ENCODE measurements at regions not wholly inside any gene's neighbourhood (a gene's known extent, or its start where the extent isn't known, plus 50 kb on each side); places are given as distances from the start of the nearest gene placed in this dataset.

GRCh38 chr15:46795685-46796084 lies 921.6 kb upstream of the SEMA6D start (continued):
- no peak for TF ChIP-seq ZFX (IDR thresholded peaks at IDR 0.05)

- TF ChIP-seq EZH2 (IDR thresholded peaks at IDR 0.05) (no peak), SIN3A (IDR thresholded peaks at IDR 0.05; ENCODE audit: low read depth) (no peak), EZH2phosphoT487 (IDR thresholded peaks at IDR 0.05; ENCODE audit: borderline replicate concordance) (no peak), ZNF274 (IDR thresholded peaks at IDR 0.05; ENCODE audit: low read depth, low read length) (no peak), REST (IDR thresholded peaks at IDR 0.05; ENCODE audit: low read depth) (no peak), FOSL1 (IDR thresholded peaks at IDR 0.05; ENCODE audit: low read depth) (no peak), SP1 (IDR thresholded peaks at IDR 0.05; ENCODE audit: low read depth) (no peak), ATF3 (IDR thresholded peaks at IDR 0.05) (no peak)
- ChIA-PET POLR2A (no interaction called here), RAD21 (ENCODE audit: low non-redundant PET in 1 of 2, low total read pairs in 2 of 2, uncharacterized antibody in 2 of 2, unreplicated experiment in 2 of 2) (no interaction called here), CTCF (no interaction called here)
- no peak for DNase-seq (ENCODE audit: low read depth, low spot score)
- Histone ChIP-seq H3K4me2 (ENCODE audit: low read length) (no peak overlapping the region), H3K36me3 (ENCODE audit: control insufficient read depth in 1 of 2, insufficient read depth in 2 of 2, low read length in 2 of 2) (no peaks in the 10 kb centered on the region), H3K9ac (ENCODE audit: low read length) (no peak overlapping the region), H3K9me3 (ENCODE audit: control insufficient read depth in 1 of 2, insufficient read depth in 1 of 2, low read depth in 1 of 2, low read length in 2 of 2) (peaks cover 8 to 40% of the 10 kb centered on the region in 2 experiments; a peak in 2 of 4 replicates), H3K4me3 (replicated peaks in 1 of 2; ENCODE audit: low read depth in 1 of 2, low read length in 2 of 2) (no peak overlapping the region), H3K9me2 (ENCODE audit: insufficient read depth) (no peaks in the 10 kb centered on the region), H3K27me3 (ENCODE audit: insufficient read depth, low read length) (no peaks in the 10 kb centered on the region), H3K27ac (ENCODE audit: low read depth, low read length) (no peak overlapping the region), H3K79me2 (ENCODE audit: insufficient read depth, low read length) (no peaks in the 10 kb centered on the region), H4K20me1 (ENCODE audit: insufficient read depth) (no peaks in the 10 kb centered on the region), H3K4me1 (ENCODE audit: control insufficient read depth in 1 of 2, insufficient read depth in 2 of 2, low read length in 2 of 2) (no peaks in the 10 kb centered on the region), H2AFZ (ENCODE audit: low read depth, low read length, poor library complexity, severe bottlenecking) (no peak overlapping the region)
- no peak for ATAC-seq
- intact Hi-C loops (cut with micrococcal nuclease) = no loop called here
- BruUV-seq (replicated peaks) = no TSS peak
These were observed 908.5 kb upstream of the SEMA6D start for GRCh38 chr15:46808834-46809233.

All from HCT116 (cell line).